NCI-H2227 treated with DMSO at 0.1 percent for 48 hours (cell line): ENCODE measurements at regions not wholly inside any gene's neighbourhood (a gene's known extent, or its start where the extent isn't known, plus 50 kb on each side); places are given as distances from the start of the nearest gene placed in this dataset.
"Not testable (repeated sequence)": the region's sequence is repeated elsewhere in the genome, so short reads cannot be mapped to it uniquely, and the experiment has no call there.

ENCODE experiments used
- DNase-seq: peaks from one replicate; lab custom pipeline; 2025; lab: John Stamatoyannopoulos, UW

- DNase-seq: no peak
Measured at GRCh38 chr5:124512236-124512635, 234.2 kb downstream of the ZNF608 start.

GRCh38 chr5:124511791-124512190 is 234.6 kb downstream of the ZNF608 start:
- DNase-seq: no peak

- no peak for DNase-seq
Measured at GRCh38 chr5:124507688-124508087, 238.8 kb downstream of the ZNF608 start.

GRCh38 chr5:124504081-124504916 is 242.1 kb downstream of the ZNF608 start:
- DNase-seq: no peak

GRCh38 chr5:124502551-124502950 is 243.9 kb downstream of the ZNF608 start:
- no peak for DNase-seq

GRCh38 chr5:124499818-124500217 is 246.6 kb downstream of the ZNF608 start:
- not testable (repeated sequence) for DNase-seq

- DNase-seq: not testable (repeated sequence)
Measured at GRCh38 chr5:124496968-124497367, 249.5 kb downstream of the ZNF608 start.

- DNase-seq: no peak
Measured at GRCh38 chr5:124494540-124495116, 251.8 kb downstream of the ZNF608 start.

GRCh38 chr5:124492444-124493224 is 253.8 kb downstream of the ZNF608 start:
- DNase-seq: no peak

GRCh38 chr5:124490315-124490714 is 256.1 kb downstream of the ZNF608 start:
- not testable (repeated sequence) for DNase-seq

GRCh38 chr5:124481419-124481818 is 265.0 kb downstream of the ZNF608 start:
- no peak for DNase-seq

- DNase-seq: no peak
Measured at GRCh38 chr5:124480964-124481363, 265.5 kb downstream of the ZNF608 start.

GRCh38 chr5:124480022-124480421 is 266.4 kb downstream of the ZNF608 start:
- DNase-seq: no peak

- no peak for DNase-seq
Measured at GRCh38 chr5:124478264-124478663, 268.2 kb downstream of the ZNF608 start.

GRCh38 chr5:124477577-124477976 is 268.9 kb downstream of the ZNF608 start:
- no peak for DNase-seq

- no peak for DNase-seq
Measured at GRCh38 chr5:124477062-124477461, 269.4 kb downstream of the ZNF608 start.

GRCh38 chr5:124474528-124475215 is 271.8 kb downstream of the ZNF608 start:
- no peak for DNase-seq

GRCh38 chr5:124468671-124469411 is 277.6 kb downstream of the ZNF608 start:
- no peak for DNase-seq

GRCh38 chr5:124467745-124468144 is 278.7 kb downstream of the ZNF608 start:
- DNase-seq: no peak

- DNase-seq: no peak
Measured at GRCh38 chr5:124466011-124466410, 280.4 kb downstream of the ZNF608 start.

- no peak for DNase-seq
Measured at GRCh38 chr5:124463851-124464250, 282.6 kb downstream of the ZNF608 start.
